GM19328 (cell line): ENCODE measurements at regions not wholly inside any gene's neighbourhood (a gene's known extent, or its start where the extent isn't known, plus 50 kb on each side); places are given as distances from the start of the nearest gene placed in this dataset.
"Not testable (repeated sequence)": the region's sequence is repeated elsewhere in the genome, so short reads cannot be mapped to it uniquely, and the experiment has no call there.

Experiments
- ATAC-seq: cut with Tn5 transposase; IDR thresholded peaks from one replicate; pipeline ENCODE4 v1.9.1; 2021; ENCODE audit warnings: mild to moderate bottlenecking, moderate library complexity; ENCODE audit not compliant: unreplicated experiment

- not testable (repeated sequence) for ATAC-seq
These were observed 51.0 kb downstream of the NPIPB11 start for GRCh38 chr16:29355339-29356059.

- ATAC-seq, result not testable (repeated sequence)
These were observed 52.1 kb downstream of the NPIPB11 start for GRCh38 chr16:29354449-29354848.

GRCh38 chr16:29352617-29352999 is 53.9 kb downstream of the NPIPB11 start:
- ATAC-seq, result not testable (repeated sequence)

- ATAC-seq, result not testable (repeated sequence)
These were observed 54.4 kb downstream of the NPIPB11 start for GRCh38 chr16:29351970-29352616.

- ATAC-seq, result not testable (repeated sequence)
These were observed 55.1 kb downstream of the NPIPB11 start for GRCh38 chr16:29351271-29351969.

- ATAC-seq, result not testable (repeated sequence)
These were observed 56.5 kb downstream of the NPIPB11 start for GRCh38 chr16:29349966-29350365.

- not testable (repeated sequence) for ATAC-seq
These were observed 57.8 kb downstream of the NPIPB11 start for GRCh38 chr16:29348748-29349147.

GRCh38 chr16:29348123-29348690 is 58.3 kb downstream of the NPIPB11 start:
- not testable (repeated sequence) for ATAC-seq

- ATAC-seq, result not testable (repeated sequence)
These were observed 59.5 kb downstream of the NPIPB11 start for GRCh38 chr16:29346796-29347580.

GRCh38 chr16:29346203-29346602 is 60.3 kb downstream of the NPIPB11 start:
- not testable (repeated sequence) for ATAC-seq

GRCh38 chr16:29342937-29343336 is 63.6 kb downstream of the NPIPB11 start:
- ATAC-seq, result not testable (repeated sequence)

- ATAC-seq, result not testable (repeated sequence)
These were observed 65.6 kb downstream of the NPIPB11 start for GRCh38 chr16:29340779-29341438.

- ATAC-seq, result not testable (repeated sequence)
These were observed 66.3 kb downstream of the NPIPB11 start for GRCh38 chr16:29340235-29340634.

GRCh38 chr16:29338821-29339700 is 67.5 kb downstream of the NPIPB11 start:
- ATAC-seq, result peak; percentile 65

- ATAC-seq, result not testable (repeated sequence)
These were observed 69.1 kb downstream of the NPIPB11 start for GRCh38 chr16:29337385-29337901.

GRCh38 chr16:29335549-29335846 is 71.0 kb downstream of the NPIPB11 start:
- ATAC-seq, result not testable (repeated sequence)

- ATAC-seq, result not testable (repeated sequence)
These were observed 71.5 kb downstream of the NPIPB11 start for GRCh38 chr16:29334776-29335548.

GRCh38 chr16:29333492-29334097 is 72.9 kb downstream of the NPIPB11 start:
- not testable (repeated sequence) for ATAC-seq
